ENCODE measurements at regions not wholly inside any gene's neighbourhood (a gene's known extent, or its start where the extent isn't known, plus 50 kb on each side); places are given as distances from the start of the nearest gene placed in this dataset.

- TF ChIP-seq CTCF (conservative IDR thresholded peaks at IDR 0.05; ENCODE audit: low read length) (no peak), EZH2phosphoT487 (IDR thresholded peaks at IDR 0.05; ENCODE audit: borderline replicate concordance) (no peak)
These were observed 63.5 kb upstream of the DMRT1 start for GRCh38 chr9:777978-778377.
